ENCODE measurements at regions not wholly inside any gene's neighbourhood (a gene's known extent, or its start where the extent isn't known, plus 50 kb on each side); places are given as distances from the start of the nearest gene placed in this dataset.

GRCh38 chr11:70575396-70576060 lies 177.2 kb downstream of the CTTN start:
- DNase-seq (ENCODE audit: low read depth in 4 of 6, low spot score in 6 of 6) = no peak
- Histone ChIP-seq H3K9me3 (ENCODE audit: control insufficient read depth, insufficient read depth, low read length) (no peaks in the 10 kb centered on the region), H3K36me3 (ENCODE audit: control insufficient read depth, insufficient read depth, low read length) (peaks cover 8% of the 10 kb centered on the region), H3K4me3 (ENCODE audit: low read depth, low read length) (no peak overlapping the region), H3K27me3 (ENCODE audit: control insufficient read depth, insufficient read depth, low read length) (no peaks in the 10 kb centered on the region), H3K4me1 (ENCODE audit: control insufficient read depth, insufficient read depth, low read length) (peaks cover 19% of the 10 kb centered on the region), H3K27ac (ENCODE audit: low read depth, low read length) (no peak overlapping the region)
- 93% methylated on average over 10 of the region's 12 CpGs for WGBS (ENCODE audit: insufficient coverage)

GRCh38 chr11:70577258-70577603 lies 178.9 kb downstream of the CTTN start:
- H3K4me1 ChIP-seq (ENCODE audit: control insufficient read depth, insufficient read depth, low read length) = peaks cover 24% of the 10 kb centered on the region
- DNase-seq (ENCODE audit: low read depth in 4 of 6, low spot score in 6 of 6) = no peak
- H3K4me3 ChIP-seq (ENCODE audit: low read depth, low read length) = no peak overlapping the region
- H3K27ac ChIP-seq (ENCODE audit: low read depth, low read length) = no peak overlapping the region
- H3K27me3 ChIP-seq (ENCODE audit: control insufficient read depth, insufficient read depth, low read length) = no peaks in the 10 kb centered on the region
- peaks cover 10% of the 10 kb centered on the region for H3K36me3 ChIP-seq (ENCODE audit: control insufficient read depth, insufficient read depth, low read length)
- no peaks in the 10 kb centered on the region for H3K9me3 ChIP-seq (ENCODE audit: control insufficient read depth, insufficient read depth, low read length)
- WGBS (ENCODE audit: insufficient coverage) = 90% methylated on average over 7 of the region's 7 CpGs

GRCh38 chr11:70577948-70578347 lies 179.6 kb downstream of the CTTN start:
- Histone ChIP-seq H3K4me1 (ENCODE audit: control insufficient read depth, insufficient read depth, low read length) (peaks cover 30% of the 10 kb centered on the region), H3K27ac (ENCODE audit: low read depth, low read length) (no peak overlapping the region), H3K27me3 (ENCODE audit: control insufficient read depth, insufficient read depth, low read length) (no peaks in the 10 kb centered on the region), H3K36me3 (ENCODE audit: control insufficient read depth, insufficient read depth, low read length) (peaks cover 10% of the 10 kb centered on the region), H3K9me3 (ENCODE audit: control insufficient read depth, insufficient read depth, low read length) (no peaks in the 10 kb centered on the region), H3K4me3 (ENCODE audit: low read depth, low read length) (no peak overlapping the region)
- no peak for DNase-seq (ENCODE audit: low read depth in 4 of 6, low spot score in 6 of 6)
- 74% methylated on average over 14 of the region's 14 CpGs for WGBS (ENCODE audit: insufficient coverage)

- 91% methylated on average over 10 of the region's 14 CpGs for WGBS (ENCODE audit: insufficient coverage)
- no peaks in the 10 kb centered on the region for H3K27me3 ChIP-seq (ENCODE audit: control insufficient read depth, insufficient read depth, low read length)
These were observed 180.0 kb downstream of the CTTN start for GRCh38 chr11:70578371-70578770.

GRCh38 chr11:70578831-70579230 lies 180.5 kb downstream of the CTTN start:
- WGBS (ENCODE audit: insufficient coverage) = 89% methylated on average over 5 of the region's 9 CpGs
- Histone ChIP-seq H3K27me3 (ENCODE audit: control insufficient read depth, insufficient read depth, low read length) (no peaks in the 10 kb centered on the region), H3K4me1 (ENCODE audit: control insufficient read depth, insufficient read depth, low read length) (peaks cover 39% of the 10 kb centered on the region), H3K4me3 (ENCODE audit: low read depth, low read length) (no peak overlapping the region), H3K36me3 (ENCODE audit: control insufficient read depth, insufficient read depth, low read length) (peaks cover 10% of the 10 kb centered on the region), H3K9me3 (ENCODE audit: control insufficient read depth, insufficient read depth, low read length) (no peaks in the 10 kb centered on the region), H3K27ac (ENCODE audit: low read depth, low read length) (no peak overlapping the region)
- DNase-seq (ENCODE audit: low read depth in 4 of 6, low spot score in 6 of 6) = no peak

More at GRCh38 chr11:70578371-70578770, 180.0 kb downstream of the CTTN start:
- Histone ChIP-seq H3K27ac (ENCODE audit: low read depth, low read length) (no peak overlapping the region), H3K36me3 (ENCODE audit: control insufficient read depth, insufficient read depth, low read length) (peaks cover 10% of the 10 kb centered on the region), H3K4me3 (ENCODE audit: low read depth, low read length) (no peak overlapping the region), H3K9me3 (ENCODE audit: control insufficient read depth, insufficient read depth, low read length) (no peaks in the 10 kb centered on the region), H3K4me1 (ENCODE audit: control insufficient read depth, insufficient read depth, low read length) (peaks cover 34% of the 10 kb centered on the region)
- no peak for DNase-seq (ENCODE audit: low read depth in 4 of 6, low spot score in 6 of 6)

- no peaks in the 10 kb centered on the region for H3K9me3 ChIP-seq (ENCODE audit: control insufficient read depth, insufficient read depth, low read length)
- WGBS (ENCODE audit: insufficient coverage) = 89% methylated on average over 13 of the region's 14 CpGs
- H3K4me3 ChIP-seq (ENCODE audit: low read depth, low read length) = no peak overlapping the region
- H3K36me3 ChIP-seq (ENCODE audit: control insufficient read depth, insufficient read depth, low read length) = peaks cover 10% of the 10 kb centered on the region
- no peak overlapping the region for H3K27ac ChIP-seq (ENCODE audit: low read depth, low read length)
- H3K4me1 ChIP-seq (ENCODE audit: control insufficient read depth, insufficient read depth, low read length) = peaks cover 45% of the 10 kb centered on the region
- no peak for DNase-seq (ENCODE audit: low read depth in 4 of 6, low spot score in 6 of 6)
- no peaks in the 10 kb centered on the region for H3K27me3 ChIP-seq (ENCODE audit: control insufficient read depth, insufficient read depth, low read length)
These were observed 181.1 kb downstream of the CTTN start for GRCh38 chr11:70579316-70579955.

GRCh38 chr11:70580036-70580805 lies 181.9 kb downstream of the CTTN start:
- H3K4me3 ChIP-seq (ENCODE audit: low read depth, low read length) = no peak overlapping the region
- peaks cover 53% of the 10 kb centered on the region for H3K4me1 ChIP-seq (ENCODE audit: control insufficient read depth, insufficient read depth, low read length)
- H3K9me3 ChIP-seq (ENCODE audit: control insufficient read depth, insufficient read depth, low read length) = no peaks in the 10 kb centered on the region
- peaks cover 10% of the 10 kb centered on the region for H3K36me3 ChIP-seq (ENCODE audit: control insufficient read depth, insufficient read depth, low read length)
- WGBS (ENCODE audit: insufficient coverage) = 80% methylated on average over 25 of the region's 25 CpGs
- no peak for DNase-seq (ENCODE audit: low read depth in 4 of 6, low spot score in 6 of 6)
- H3K27ac ChIP-seq (ENCODE audit: low read depth, low read length) = no peak overlapping the region
- H3K27me3 ChIP-seq (ENCODE audit: control insufficient read depth, insufficient read depth, low read length) = no peaks in the 10 kb centered on the region

- Histone ChIP-seq H3K4me3 (ENCODE audit: low read depth, low read length) (no peak overlapping the region), H3K9me3 (ENCODE audit: control insufficient read depth, insufficient read depth, low read length) (no peaks in the 10 kb centered on the region), H3K36me3 (ENCODE audit: control insufficient read depth, insufficient read depth, low read length) (peaks cover 10% of the 10 kb centered on the region), H3K4me1 (ENCODE audit: control insufficient read depth, insufficient read depth, low read length) (peaks cover 55% of the 10 kb centered on the region), H3K27ac (ENCODE audit: low read depth, low read length) (no peak overlapping the region), H3K27me3 (ENCODE audit: control insufficient read depth, insufficient read depth, low read length) (no peaks in the 10 kb centered on the region)
- whole genome bisulfite sequencing (ENCODE audit: insufficient coverage) = 87% methylated on average over 24 of the region's 25 CpGs
- DNase-seq (ENCODE audit: low read depth in 4 of 6, low spot score in 6 of 6) = peak in 1 of 6 donors; percentile 51
These were observed 183.9 kb downstream of the CTTN start for GRCh38 chr11:70581991-70582885.

- peaks cover 10% of the 10 kb centered on the region for H3K36me3 ChIP-seq (ENCODE audit: control insufficient read depth, insufficient read depth, low read length)
- no peaks in the 10 kb centered on the region for H3K27me3 ChIP-seq (ENCODE audit: control insufficient read depth, insufficient read depth, low read length)
- H3K9me3 ChIP-seq (ENCODE audit: control insufficient read depth, insufficient read depth, low read length) = no peaks in the 10 kb centered on the region
- H3K4me1 ChIP-seq (ENCODE audit: control insufficient read depth, insufficient read depth, low read length) = peaks cover 55% of the 10 kb centered on the region
- no peak overlapping the region for H3K27ac ChIP-seq (ENCODE audit: low read depth, low read length)
- 62% methylated on average over 15 of the region's 15 CpGs for WGBS (ENCODE audit: insufficient coverage)
- H3K4me3 ChIP-seq (ENCODE audit: low read depth, low read length) = no peak overlapping the region
- DNase-seq (ENCODE audit: low read depth in 4 of 6, low spot score in 6 of 6) = no peak
These were observed 184.7 kb downstream of the CTTN start for GRCh38 chr11:70582886-70583641.
